HEK293 (cell line): ENCODE measurements at regions not wholly inside any gene's neighbourhood (a gene's known extent, or its start where the extent isn't known, plus 50 kb on each side); places are given as distances from the start of the nearest gene placed in this dataset.
A peak's percentile ranks its signal among the peaks of the same experiment; 100 is the strongest.

Source experiments
- BCL11A ChIP-seq: fragments of 450-650 bp; formaldehyde crosslinking; IDR thresholded peaks from 2 replicates; pipeline ENCODE4 v1.5.1; 2016; ENCODE audit warnings: low read depth, missing biosample characterization, missing genetic modification characterization
- BCL6B ChIP-seq: fragments of 450-650 bp; formaldehyde crosslinking; IDR thresholded peaks from 2 replicates; pipeline ENCODE4 v1.5.1; 2017; ENCODE audit warnings: missing biosample characterization, missing genetic modification characterization
- FEZF1 ChIP-seq: fragments of 450-650 bp; formaldehyde crosslinking; IDR thresholded peaks from 2 replicates; pipeline ENCODE4 v1.5.1; 2016; ENCODE audit warnings: missing biosample characterization, missing genetic modification characterization
- GLI2 ChIP-seq: fragments of 450-650 bp; formaldehyde crosslinking; IDR thresholded peaks from 2 replicates; pipeline ENCODE4; 2017; ENCODE audit warnings: missing biosample characterization, missing genetic modification characterization, low read depth, borderline replicate concordance
- PRDM10 ChIP-seq: fragments of 450-650 bp; formaldehyde crosslinking; IDR thresholded peaks from 2 replicates; pipeline ENCODE4 v1.5.1; 2016; ENCODE audit warnings: missing biosample characterization, missing genetic modification characterization
- PRDM6 ChIP-seq: fragments of 450-650 bp; formaldehyde crosslinking; IDR thresholded peaks from 2 replicates; pipeline ENCODE4 v1.5.1; 2017; ENCODE audit warnings: missing biosample characterization, missing genetic modification characterization
- SP7 ChIP-seq: fragments of 450-650 bp; formaldehyde crosslinking; IDR thresholded peaks from 2 replicates; pipeline ENCODE4 v1.5.1; 2016; ENCODE audit warnings: missing biosample characterization, missing genetic modification characterization
- TCF7L2 ChIP-seq: IDR thresholded peaks from 2 replicates; pipeline ENCODE4 v1.6.1; 2011; ENCODE audit warnings: low read depth, mild to moderate bottlenecking, inconsistent platforms, low read length, moderate library complexity, borderline replicate concordance
- ZBTB48 ChIP-seq: fragments of 450-650 bp; formaldehyde crosslinking; IDR thresholded peaks from 2 replicates; pipeline ENCODE4 v1.5.1; 2016; ENCODE audit warnings: missing biosample characterization, missing genetic modification characterization
- ZBTB8A ChIP-seq: fragments of 450-650 bp; formaldehyde crosslinking; IDR thresholded peaks from 2 replicates; pipeline ENCODE4 v1.5.1; 2016; ENCODE audit warnings: missing biosample characterization, missing genetic modification characterization
- ZFP41 ChIP-seq: fragments of 450-650 bp; formaldehyde crosslinking; IDR thresholded peaks from 2 replicates; pipeline ENCODE4 v1.5.1; 2016; ENCODE audit warnings: missing biosample characterization, missing genetic modification characterization, borderline replicate concordance
- ZIC2 ChIP-seq: fragments of 450-650 bp; formaldehyde crosslinking; IDR thresholded peaks from 2 replicates; pipeline ENCODE4 v1.5.1; 2016; ENCODE audit warnings: missing biosample characterization, missing genetic modification characterization
- ZNF146 ChIP-seq: fragments of 450-650 bp; formaldehyde crosslinking; IDR thresholded peaks from 2 replicates; pipeline ENCODE4 v1.5.1; 2016; ENCODE audit warnings: missing biosample characterization, missing genetic modification characterization
- ZNF311 ChIP-seq: fragments of 450-650 bp; formaldehyde crosslinking; IDR thresholded peaks from 2 replicates; pipeline ENCODE4 v1.5.1; 2017; ENCODE audit warnings: missing biosample characterization, missing genetic modification characterization, borderline replicate concordance
- ZNF335 ChIP-seq: fragments of 450-650 bp; formaldehyde crosslinking; conservative IDR thresholded peaks from 2 replicates; pipeline ENCODE4 v1.5.1; 2016; ENCODE audit warnings: missing biosample characterization, missing genetic modification characterization
- ZNF341 ChIP-seq: fragments of 450-650 bp; formaldehyde crosslinking; IDR thresholded peaks from 2 replicates; pipeline ENCODE4; 2016; ENCODE audit warnings: low read depth, missing biosample characterization, missing genetic modification characterization
- ZNF501 ChIP-seq: fragments of 450-650 bp; formaldehyde crosslinking; IDR thresholded peaks from 2 replicates; pipeline ENCODE4 v1.5.1; 2016; ENCODE audit warnings: missing biosample characterization, missing genetic modification characterization
- ZNF548 ChIP-seq: fragments of 450-650 bp; formaldehyde crosslinking; IDR thresholded peaks from 2 replicates; pipeline ENCODE4 v1.5.1; 2016; ENCODE audit warnings: missing biosample characterization, missing genetic modification characterization
- ZNF596 ChIP-seq: fragments of 450-650 bp; IDR thresholded peaks from 2 replicates; pipeline ENCODE4 v1.5.0; 2018; ENCODE audit warnings: missing biosample characterization, mild to moderate bottlenecking, missing genetic modification characterization, moderate library complexity
- ZNF600 ChIP-seq: fragments of 450-650 bp; formaldehyde crosslinking; IDR thresholded peaks from 2 replicates; pipeline ENCODE4 v1.5.1; 2016; ENCODE audit warnings: missing biosample characterization, missing genetic modification characterization
- ZNF629 ChIP-seq: fragments of 450-650 bp; formaldehyde crosslinking; IDR thresholded peaks from 2 replicates; pipeline ENCODE4 v1.5.1; 2017; ENCODE audit warnings: missing biosample characterization, missing genetic modification characterization
- ZNF704 ChIP-seq: fragments of 450-650 bp; formaldehyde crosslinking; IDR thresholded peaks from 2 replicates; pipeline ENCODE4 v1.5.1; 2016; ENCODE audit warnings: missing biosample characterization, missing genetic modification characterization
- ZXDB ChIP-seq: fragments of 450-650 bp; formaldehyde crosslinking; IDR thresholded peaks from 2 replicates; pipeline ENCODE4 v1.5.1; 2016; ENCODE audit warnings: missing biosample characterization, missing genetic modification characterization

- TF ChIP-seq ZBTB8A (tag by site-specific recombination): 0 out of 2 replicates have a peak, but pooled peaks have one; percentile 18
- TF ChIP-seq ZBTB48 (tag by site-specific recombination): peak; percentile 22; the same call in 1 of the 2 replicates
- TF ChIP-seq ZXDB: peak; percentile 56; the same call in 1 of the 2 replicates
- no peak for TF ChIP-seq ZNF146 (tag by site-specific recombination)
- TF ChIP-seq ZIC2: peak; percentile 29; the same call in 1 of the 2 replicates
- peak; percentile 60; the same call in 1 of the 2 replicates for TF ChIP-seq ZNF501 (tag by site-specific recombination)
- no peak for TF ChIP-seq ZNF704 (tag by site-specific recombination)
- TF ChIP-seq ZNF311 (tag by site-specific recombination): no peak
- TF ChIP-seq ZNF600 (tag by site-specific recombination): peak; percentile 94
- no peak for TF ChIP-seq ZFP41 (tag by site-specific recombination)
- TF ChIP-seq ZNF341: no peak
- peak; percentile 78 for TF ChIP-seq PRDM10
- TF ChIP-seq ZNF629 (tag by site-specific recombination): 0 out of 2 replicates have a peak, but pooled peaks have one; percentile 23
- 0 out of 2 replicates have a peak, but pooled peaks have one; percentile 48 for TF ChIP-seq BCL6B (tag by site-specific recombination)
- peak; percentile 76 for TF ChIP-seq PRDM6 (tag by site-specific recombination)
- peak; percentile 78 for TF ChIP-seq ZNF335 (tag by site-specific recombination)
- no peak for TF ChIP-seq ZNF548 (tag by site-specific recombination)
- TF ChIP-seq TCF7L2: peak; percentile 93
- TF ChIP-seq FEZF1 (tag by site-specific recombination): peak; percentile 75
- peak; percentile 56; the same call in 1 of the 2 replicates for TF ChIP-seq GLI2
- TF ChIP-seq ZNF596 (tag by site-specific recombination): peak; percentile 54; the same call in 1 of the 2 replicates
- TF ChIP-seq BCL11A (tag by site-specific recombination): no peak
- TF ChIP-seq SP7 (tag by site-specific recombination): 0 out of 2 replicates have a peak, but pooled peaks have one; percentile 36
These were observed 418.8 kb upstream of the NR2F2 start (continued) for GRCh38 chr15:95911570-95912279.
